VCaP (cell line): ENCODE measurements at regions not wholly inside any gene's neighbourhood (a gene's known extent, or its start where the extent isn't known, plus 50 kb on each side); places are given as distances from the start of the nearest gene placed in this dataset.

Experiments
- H3K27ac ChIP-seq: fragments of 450-650 bp; 2 replicates; pipeline ENCODE4 v1.5.1; 2017
- TF ChIP-seq, protein P1 (sequence below): fragments of 450-650 bp; conservative IDR thresholded peaks from 2 replicates; pipeline ENCODE4 v1.5.1; 2017; ENCODE audit warnings: mild to moderate bottlenecking, moderate library complexity

DNA sequence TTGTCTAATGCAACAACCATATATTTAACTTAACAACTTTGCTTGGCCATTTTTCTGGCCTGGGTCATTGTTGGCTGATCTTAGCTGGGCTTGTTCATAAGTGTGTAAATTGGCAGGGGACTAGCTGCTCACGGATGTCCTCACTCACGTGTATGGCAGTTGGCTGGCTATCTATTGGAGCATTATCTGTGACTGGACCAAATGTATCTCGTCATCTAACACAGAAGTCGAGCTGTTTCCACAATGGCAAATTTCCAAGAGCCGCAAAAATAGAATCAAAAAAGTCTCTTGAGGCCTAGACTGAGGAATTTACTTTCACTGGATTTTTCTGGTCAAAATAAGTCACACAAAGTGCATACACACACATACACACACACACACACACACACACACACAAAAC, 893.3 kb downstream of the FAM181B start:
- TF ChIP-seq, protein P1, sequence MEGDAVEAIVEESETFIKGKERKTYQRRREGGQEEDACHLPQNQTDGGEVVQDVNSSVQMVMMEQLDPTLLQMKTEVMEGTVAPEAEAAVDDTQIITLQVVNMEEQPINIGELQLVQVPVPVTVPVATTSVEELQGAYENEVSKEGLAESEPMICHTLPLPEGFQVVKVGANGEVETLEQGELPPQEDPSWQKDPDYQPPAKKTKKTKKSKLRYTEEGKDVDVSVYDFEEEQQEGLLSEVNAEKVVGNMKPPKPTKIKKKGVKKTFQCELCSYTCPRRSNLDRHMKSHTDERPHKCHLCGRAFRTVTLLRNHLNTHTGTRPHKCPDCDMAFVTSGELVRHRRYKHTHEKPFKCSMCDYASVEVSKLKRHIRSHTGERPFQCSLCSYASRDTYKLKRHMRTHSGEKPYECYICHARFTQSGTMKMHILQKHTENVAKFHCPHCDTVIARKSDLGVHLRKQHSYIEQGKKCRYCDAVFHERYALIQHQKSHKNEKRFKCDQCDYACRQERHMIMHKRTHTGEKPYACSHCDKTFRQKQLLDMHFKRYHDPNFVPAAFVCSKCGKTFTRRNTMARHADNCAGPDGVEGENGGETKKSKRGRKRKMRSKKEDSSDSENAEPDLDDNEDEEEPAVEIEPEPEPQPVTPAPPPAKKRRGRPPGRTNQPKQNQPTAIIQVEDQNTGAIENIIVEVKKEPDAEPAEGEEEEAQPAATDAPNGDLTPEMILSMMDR: no peak
- no peak overlapping the region for H3K27ac ChIP-seq

- TF ChIP-seq, protein P1: no peak
- no peak overlapping the region for H3K27ac ChIP-seq
Measured at GRCh38 chr11:81839976-81840375, 893.7 kb downstream of the FAM181B start.

DNA sequence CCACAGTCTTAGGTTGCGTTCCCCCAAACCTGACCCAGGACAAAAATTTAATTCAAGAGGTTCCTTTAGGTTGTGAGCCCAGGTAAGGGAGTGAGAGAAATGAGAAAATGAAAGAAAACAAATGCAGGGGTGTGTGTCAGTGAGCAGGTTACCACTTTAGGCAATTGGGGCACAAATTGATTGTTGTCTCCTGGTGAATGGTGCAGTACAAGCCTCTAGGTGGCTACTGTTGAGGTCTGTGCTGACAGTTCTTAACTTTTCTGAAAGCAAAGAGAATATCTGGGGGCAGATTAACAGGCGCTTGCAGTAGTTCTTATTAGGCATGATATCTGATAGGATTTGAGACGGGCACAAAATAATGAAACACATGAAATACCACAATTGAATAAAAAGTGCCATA, 894.6 kb downstream of the FAM181B start:
- no peak overlapping the region for H3K27ac ChIP-seq
- TF ChIP-seq, protein P1: no peak

- TF ChIP-seq, protein P1: no peak
- no peak overlapping the region for H3K27ac ChIP-seq
Measured at GRCh38 chr11:81829976-81830375, 903.7 kb downstream of the FAM181B start.

- TF ChIP-seq, protein P1: no peak
- H3K27ac ChIP-seq: no peak overlapping the region
Measured at GRCh38 chr11:81825346-81825745, 908.3 kb downstream of the FAM181B start.

GRCh38 chr11:81819462-81819861, 914.2 kb downstream of the FAM181B start:
- H3K27ac ChIP-seq: no peak overlapping the region
- TF ChIP-seq, protein P1: no peak

DNA sequence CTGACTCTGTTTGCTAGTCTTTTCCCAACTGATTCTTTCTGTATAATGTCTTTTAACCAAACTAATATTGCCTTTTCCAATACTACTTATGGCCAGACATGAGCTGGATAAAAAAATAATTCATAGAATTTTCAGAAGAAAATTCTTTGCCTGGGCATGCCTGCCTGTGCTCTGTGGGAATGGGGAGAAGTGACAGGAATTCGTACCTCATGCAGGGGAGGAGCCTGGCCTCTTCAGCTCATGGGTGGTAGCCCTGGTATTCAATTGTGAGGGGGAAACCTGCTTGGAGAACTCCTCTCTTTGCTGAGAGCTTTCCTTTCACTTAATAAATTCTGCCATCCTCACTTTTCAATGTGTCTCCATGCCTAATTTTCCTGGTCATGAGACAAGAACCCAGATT, 928.8 kb downstream of the FAM181B start:
- H3K27ac ChIP-seq: no peak overlapping the region
- TF ChIP-seq, protein P1: no peak

DNA sequence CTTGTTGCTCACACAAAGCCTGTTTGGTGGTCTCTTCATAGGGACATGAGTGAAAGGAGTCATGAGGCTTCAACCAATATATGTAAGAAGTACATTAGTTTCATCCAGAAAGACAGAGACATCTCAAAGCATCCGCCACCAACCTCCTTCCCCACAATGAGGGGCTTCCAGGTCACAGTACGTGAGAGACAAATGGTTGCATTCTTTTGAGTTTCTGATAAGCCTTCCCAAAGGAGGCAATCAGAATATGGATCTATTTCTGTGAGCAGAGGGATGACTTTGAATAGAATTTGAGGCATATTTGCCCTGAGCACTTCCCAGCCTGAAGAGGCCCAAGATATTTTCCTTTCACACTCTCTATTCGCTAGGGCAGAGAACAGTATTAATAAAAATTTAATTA, 931.1 kb downstream of the FAM181B start:
- no peak overlapping the region for H3K27ac ChIP-seq
- TF ChIP-seq, protein P1: no peak
